ENCODE measurements at regions not wholly inside any gene's neighbourhood (a gene's known extent, or its start where the extent isn't known, plus 50 kb on each side); places are given as distances from the start of the nearest gene placed in this dataset.

DNA sequence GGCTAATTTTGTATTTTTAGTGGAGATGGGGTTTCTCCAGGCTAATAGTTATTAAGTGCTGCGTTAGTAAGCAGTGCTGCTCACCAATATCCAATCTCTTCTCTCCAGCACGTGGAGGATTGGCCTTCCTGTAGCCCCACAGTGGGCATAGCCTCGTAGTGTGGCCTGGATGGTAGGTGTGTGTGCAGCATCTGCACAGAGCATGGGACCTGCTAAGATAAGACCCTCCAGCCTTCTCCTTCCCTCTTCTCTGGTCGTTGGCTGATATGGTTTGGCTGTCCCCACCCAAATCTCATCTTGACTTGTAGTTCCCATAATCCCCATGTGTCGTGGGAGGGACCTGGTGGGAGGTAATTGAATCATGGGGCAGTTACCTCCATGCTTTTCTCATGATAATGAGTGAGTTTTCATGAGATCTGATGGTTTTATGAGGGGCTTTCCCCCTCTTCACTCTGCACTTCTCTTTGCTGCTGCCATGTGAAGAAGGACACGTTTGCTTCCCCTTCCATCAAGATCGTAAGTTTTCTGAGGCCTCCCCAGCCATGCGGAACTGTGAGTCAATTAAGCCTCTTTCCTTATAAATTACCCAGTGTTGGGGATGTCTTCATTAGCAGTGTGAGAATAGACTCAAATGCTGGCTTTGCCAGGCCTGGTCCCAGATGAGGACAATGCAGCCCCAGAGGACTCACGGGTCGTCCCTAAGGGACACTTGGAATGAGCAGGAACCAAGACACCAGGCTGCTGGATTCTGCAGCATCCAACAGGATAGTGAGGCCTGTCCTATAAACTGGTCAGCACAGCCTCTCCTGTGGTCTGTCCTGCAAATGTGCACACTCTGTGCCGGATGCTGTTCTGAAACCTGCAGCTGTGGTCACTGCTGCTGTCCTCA, 63.4 kb upstream of the AFDN start:
- TF ChIP-seq GATA2 (IDR thresholded peaks at IDR 0.05; ENCODE audit: low read depth, low read length) (no peak), GATA3 (IDR thresholded peaks at IDR 0.05; ENCODE audit: low read depth, low read length) (no peak)
